ENCODE measurements at regions not wholly inside any gene's neighbourhood (a gene's known extent, or its start where the extent isn't known, plus 50 kb on each side); places are given as distances from the start of the nearest gene placed in this dataset.

- TF ChIP-seq, protein P1, sequence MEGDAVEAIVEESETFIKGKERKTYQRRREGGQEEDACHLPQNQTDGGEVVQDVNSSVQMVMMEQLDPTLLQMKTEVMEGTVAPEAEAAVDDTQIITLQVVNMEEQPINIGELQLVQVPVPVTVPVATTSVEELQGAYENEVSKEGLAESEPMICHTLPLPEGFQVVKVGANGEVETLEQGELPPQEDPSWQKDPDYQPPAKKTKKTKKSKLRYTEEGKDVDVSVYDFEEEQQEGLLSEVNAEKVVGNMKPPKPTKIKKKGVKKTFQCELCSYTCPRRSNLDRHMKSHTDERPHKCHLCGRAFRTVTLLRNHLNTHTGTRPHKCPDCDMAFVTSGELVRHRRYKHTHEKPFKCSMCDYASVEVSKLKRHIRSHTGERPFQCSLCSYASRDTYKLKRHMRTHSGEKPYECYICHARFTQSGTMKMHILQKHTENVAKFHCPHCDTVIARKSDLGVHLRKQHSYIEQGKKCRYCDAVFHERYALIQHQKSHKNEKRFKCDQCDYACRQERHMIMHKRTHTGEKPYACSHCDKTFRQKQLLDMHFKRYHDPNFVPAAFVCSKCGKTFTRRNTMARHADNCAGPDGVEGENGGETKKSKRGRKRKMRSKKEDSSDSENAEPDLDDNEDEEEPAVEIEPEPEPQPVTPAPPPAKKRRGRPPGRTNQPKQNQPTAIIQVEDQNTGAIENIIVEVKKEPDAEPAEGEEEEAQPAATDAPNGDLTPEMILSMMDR (IDR thresholded peaks at IDR 0.05; ENCODE audit: borderline replicate concordance, control extremely low read depth, extremely low read depth, insufficient read depth, missing control alignments), result no peak
- no peak for DNase-seq (ENCODE audit: low spot score)
- in situ Hi-C loops (cut with MboI; ENCODE audit: low sequenced_read_pairs, unreplicated experiment), result no loop called here
Observed at GRCh38 chr1:238409932-238410331, 519.2 kb upstream of the ZP4 start.

DNA sequence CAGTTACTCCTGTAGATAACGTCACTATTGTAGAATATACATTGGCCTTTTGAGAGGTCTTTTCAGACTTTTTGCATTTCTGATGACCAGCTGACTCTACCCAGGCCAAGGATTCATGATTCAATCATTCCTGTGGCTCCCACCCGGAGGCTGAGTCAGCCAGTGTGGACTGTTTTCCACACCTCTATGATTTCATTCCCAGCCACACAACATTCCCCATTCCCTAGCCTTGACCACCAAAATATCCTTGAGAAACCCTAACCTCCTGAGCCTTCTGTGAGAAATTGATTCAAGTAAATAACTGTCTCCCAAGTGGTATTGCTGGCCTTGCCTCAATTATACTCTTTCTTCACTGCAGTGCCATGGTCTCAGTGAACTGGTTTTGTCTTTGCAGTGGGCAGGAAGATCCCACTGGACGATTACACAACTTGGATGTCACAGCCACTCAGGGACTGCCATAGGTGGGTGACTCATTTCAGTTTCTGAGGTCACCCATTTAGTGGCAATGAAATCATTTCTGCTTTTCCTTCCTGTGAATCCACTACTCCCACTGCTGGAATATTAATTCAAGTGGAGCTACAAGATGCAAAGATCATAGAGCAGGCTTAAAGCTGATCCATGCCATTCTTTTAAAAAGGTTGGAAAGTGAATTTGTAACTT, 518.6 kb upstream of the ZP4 start:
- DNase-seq (ENCODE audit: low spot score), result no peak
- in situ Hi-C loops (cut with MboI; ENCODE audit: low sequenced_read_pairs, unreplicated experiment), result no loop called here
- TF ChIP-seq, protein P1 (IDR thresholded peaks at IDR 0.05; ENCODE audit: borderline replicate concordance, control extremely low read depth, extremely low read depth, insufficient read depth, missing control alignments), result no peak

DNA sequence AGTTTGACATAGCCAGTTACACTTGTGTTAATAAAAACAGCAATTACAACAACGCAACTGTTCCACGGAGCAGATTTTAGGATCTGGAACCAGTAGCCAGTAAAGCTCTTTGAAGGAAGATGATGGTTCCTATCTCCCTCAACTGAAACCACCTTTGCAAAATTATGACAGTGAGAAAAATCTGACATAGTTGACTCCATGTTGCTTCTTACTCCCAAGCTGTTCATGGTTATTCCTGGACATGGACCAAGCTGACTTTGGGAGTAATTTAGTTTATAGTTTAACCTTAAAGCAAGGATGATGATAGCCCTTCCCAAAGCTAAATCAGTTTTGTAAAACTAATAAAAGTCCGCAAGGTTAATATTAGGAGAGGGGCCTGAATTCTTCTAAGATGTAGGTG, 518.0 kb upstream of the ZP4 start:
- in situ Hi-C loops (cut with MboI; ENCODE audit: low sequenced_read_pairs, unreplicated experiment), result no loop called here
- TF ChIP-seq, protein P1 (IDR thresholded peaks at IDR 0.05; ENCODE audit: borderline replicate concordance, control extremely low read depth, extremely low read depth, insufficient read depth, missing control alignments), result no peak
- no peak for DNase-seq (ENCODE audit: low spot score)

- in situ Hi-C loops (cut with MboI; ENCODE audit: low sequenced_read_pairs, unreplicated experiment), result no loop called here
- TF ChIP-seq, protein P1 (IDR thresholded peaks at IDR 0.05; ENCODE audit: borderline replicate concordance, control extremely low read depth, extremely low read depth, insufficient read depth, missing control alignments), result no peak
- DNase-seq (ENCODE audit: low spot score), result no peak
Observed at GRCh38 chr1:238406098-238406860, 515.6 kb upstream of the ZP4 start.

GRCh38 chr1:238404921-238405320, 514.2 kb upstream of the ZP4 start:
- TF ChIP-seq, protein P1 (IDR thresholded peaks at IDR 0.05; ENCODE audit: borderline replicate concordance, control extremely low read depth, extremely low read depth, insufficient read depth, missing control alignments), result no peak
- no peak for DNase-seq (ENCODE audit: low spot score)
- in situ Hi-C loops (cut with MboI; ENCODE audit: low sequenced_read_pairs, unreplicated experiment), result no loop called here

DNA sequence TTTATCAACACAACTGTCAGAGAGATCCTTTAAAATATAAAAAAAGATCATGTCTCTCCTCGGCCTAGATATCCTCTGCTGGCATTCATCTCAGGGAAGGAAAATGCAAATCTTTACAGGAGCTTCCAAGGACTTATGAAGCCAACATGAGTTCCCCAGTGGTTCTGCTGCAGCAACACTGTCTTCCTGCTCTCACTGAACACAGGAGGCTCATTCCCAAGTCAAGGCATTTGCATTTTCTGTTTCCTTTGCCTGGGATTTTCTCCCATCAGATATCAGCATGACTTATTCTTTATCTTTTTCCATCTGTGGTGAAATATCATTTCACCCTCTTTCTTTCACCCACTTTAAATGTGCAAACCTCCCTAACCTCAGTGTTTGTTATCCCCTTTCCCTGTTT, 513.8 kb upstream of the ZP4 start:
- TF ChIP-seq, protein P1 (IDR thresholded peaks at IDR 0.05; ENCODE audit: borderline replicate concordance, control extremely low read depth, extremely low read depth, insufficient read depth, missing control alignments), result no peak
- DNase-seq (ENCODE audit: low spot score), result no peak
- in situ Hi-C loops (cut with MboI; ENCODE audit: low sequenced_read_pairs, unreplicated experiment), result no loop called here

Measured in GM13976 (cell line).